H1 (cell line): ENCODE measurements at regions not wholly inside any gene's neighbourhood (a gene's known extent, or its start where the extent isn't known, plus 50 kb on each side); places are given as distances from the start of the nearest gene placed in this dataset.

Experiments used
- CTCF ChIA-PET: fragments of 300-600 bp; sonication (Branson Sonifier 250); formaldehyde crosslinking; loops from one replicate; lab custom pipeline; 2021; ENCODE audit not compliant: partially characterized antibody; lab: Charles Lee
- POLR2A ChIA-PET: fragments of 300-600 bp; sonication (Branson Sonifier 250); formaldehyde crosslinking; loops from one replicate; lab custom pipeline; 2021; ENCODE audit warnings: inconsistent platforms; ENCODE audit not compliant: partially characterized antibody; lab: Charles Lee
- DNase-seq, 2 experiments: peaks; one replicate each; pipeline versions ENCODE4 v3.0.0 to v3.0.0-alpha.2; 2010 to 2022; ENCODE audit warnings: low spot score in 2 of 2, low read depth in 1 of 2, mixed read lengths in 1 of 2
- FAIRE-seq: peaks from 2 replicates; lab custom pipeline; 2011; peaks lifted over from hg19 to GRCh38; lab: Jason Lieb, UNC
- H2AFZ ChIP-seq: 2 replicates; pipeline ENCODE4 v1.8.1; 2012; ENCODE audit warnings: low read length, inconsistent platforms
- H2AK5ac ChIP-seq: 2 replicates; pipeline ENCODE4 v1.6.1; 2013; ENCODE audit warnings: low read depth, low read length
- H2BK120ac ChIP-seq: replicated peaks from 2 replicates; pipeline ENCODE3; 2013; ENCODE audit warnings: low read depth, low read length, inconsistent platforms
- H2BK12ac ChIP-seq: 2 replicates; pipeline ENCODE4 v1.6.1; 2013; ENCODE audit warnings: low read depth, low read length
- H2BK15ac ChIP-seq: 2 replicates; pipeline ENCODE4 v1.6.1; 2013; ENCODE audit warnings: low read length
- H2BK20ac ChIP-seq: 2 replicates; pipeline ENCODE4 v1.6.1; 2013; ENCODE audit warnings: low read length
- H2BK5ac ChIP-seq: 2 replicates; pipeline ENCODE4 v1.6.1; 2013; ENCODE audit warnings: low read depth, low read length
- H3K14ac ChIP-seq: 2 replicates; pipeline ENCODE4 v1.6.1; 2013; ENCODE audit warnings: inconsistent platforms; ENCODE audit not compliant: insufficient read length
- H3K18ac ChIP-seq: 2 replicates; pipeline ENCODE4 v1.6.1; 2013; ENCODE audit warnings: low read length; ENCODE audit errors: extremely low read depth
- H3K23ac ChIP-seq: 2 replicates; pipeline ENCODE4 v1.6.1; 2013; ENCODE audit warnings: inconsistent platforms; ENCODE audit not compliant: insufficient read length
- H3K23me2 ChIP-seq: 2 replicates; pipeline ENCODE4 v1.6.1; 2013; ENCODE audit warnings: low read depth, low read length
- H3K27ac ChIP-seq: 2 replicates; pipeline ENCODE4 v1.6.1; 2011; ENCODE audit warnings: low read depth, low read length, inconsistent platforms
- H3K27me3 ChIP-seq, 4 experiments: replicated peaks in 1 of 4; 1 replicate in 1 of 4; 2 replicates in 3 of 4; pipeline versions ENCODE4 v1.6.1 to v1.8.1; 2011 to 2013; ENCODE audit warnings: low read length in 3 of 4, mild to moderate bottlenecking in 3 of 4, inconsistent platforms in 2 of 4, mixed read lengths in 2 of 4, moderate library complexity in 1 of 4; ENCODE audit not compliant: control insufficient read depth in 3 of 4, insufficient read depth in 3 of 4; ENCODE audit errors: extremely low read depth in 1 of 4
- H3K36me3 ChIP-seq, 4 experiments: 2 replicates each; pipeline versions ENCODE4 v1.6.1 to v1.8.1; 2011 to 2013; ENCODE audit warnings: mild to moderate bottlenecking in 4 of 4, low read length in 3 of 4, moderate library complexity in 2 of 4, control low read depth in 1 of 4, inconsistent platforms in 1 of 4; ENCODE audit not compliant: insufficient read depth in 4 of 4, control insufficient read depth in 2 of 4
- H3K4ac ChIP-seq: replicated peaks from 2 replicates; pipeline ENCODE3; 2013; ENCODE audit warnings: low read length, low read depth, mixed read lengths, inconsistent platforms; ENCODE audit not compliant: insufficient read length
- H3K4me1 ChIP-seq, 4 experiments: replicated peaks in 1 of 4; 1 replicate in 1 of 4; 2 replicates in 3 of 4; pipeline versions ENCODE4 v1.6.1 to v1.8.1; 2011 to 2013; ENCODE audit warnings: low read length in 3 of 4, inconsistent platforms in 2 of 4, mixed read lengths in 1 of 4; ENCODE audit not compliant: insufficient read depth in 4 of 4, control insufficient read depth in 3 of 4
- H3K4me2 ChIP-seq, 2 experiments: 2 replicates each; pipeline versions ENCODE4 v1.6.1 to v1.8.1; 2011 to 2013; ENCODE audit warnings: low read depth in 2 of 2, low read length in 2 of 2, control low read depth in 1 of 2, inconsistent platforms in 1 of 2, mild to moderate bottlenecking in 1 of 2; ENCODE audit not compliant: insufficient read depth in 1 of 2
- H3K4me3 ChIP-seq, 4 experiments: fragments of 200-600, 300-600 bp in 1 of 4; sonication (generic), shearing (Covaris generic), sonication (Bioruptor Twin) in 1 of 4; 2 replicates each; pipeline versions ENCODE4 v1.5.1 to v1.8.1; 2011 to 2016; ENCODE audit warnings: low read length in 4 of 4, low read depth in 3 of 4, control low read depth in 2 of 4, inconsistent platforms in 2 of 4, mild to moderate bottlenecking in 2 of 4, mixed read lengths in 1 of 4, moderate library complexity in 1 of 4; ENCODE audit not compliant: insufficient read depth in 2 of 4; ENCODE audit errors: extremely low read depth in 1 of 4
- H3K56ac ChIP-seq: replicated peaks from 2 replicates; pipeline ENCODE3; 2013; ENCODE audit warnings: low read depth, mild to moderate bottlenecking, mixed read lengths, low read length, inconsistent platforms; ENCODE audit not compliant: insufficient read length
- H3K79me1 ChIP-seq: 2 replicates; pipeline ENCODE4 v1.6.1; 2013; ENCODE audit warnings: low read depth, low read length, control low read depth
- H3K79me2 ChIP-seq, 2 experiments: 2 replicates each; pipeline versions ENCODE4 v1.6.1 to v1.8.1; 2012 to 2013; ENCODE audit warnings: low read length in 2 of 2, mild to moderate bottlenecking in 2 of 2, inconsistent platforms in 1 of 2; ENCODE audit not compliant: insufficient read depth in 2 of 2, control insufficient read depth in 1 of 2
- H3K9ac ChIP-seq, 4 experiments: replicated peaks in 1 of 4; 1 replicate in 1 of 4; 2 replicates in 3 of 4; pipeline versions ENCODE4 v1.6.1 to v1.8.1; 2011 to 2013; ENCODE audit warnings: low read depth in 3 of 4, low read length in 3 of 4, control low read depth in 2 of 4, mild to moderate bottlenecking in 2 of 4, moderate library complexity in 2 of 4, inconsistent platforms in 1 of 4; ENCODE audit errors: extremely low read depth in 1 of 4
- H3K9me3 ChIP-seq, 2 experiments: 2 replicates each; pipeline versions ENCODE4 v1.6.1 to v1.8.1; 2012 to 2013; ENCODE audit warnings: mild to moderate bottlenecking in 2 of 2, moderate library complexity in 2 of 2, control low read depth in 1 of 2, inconsistent platforms in 1 of 2, low read depth in 1 of 2, low read length in 1 of 2, mixed read lengths in 1 of 2; ENCODE audit not compliant: insufficient read depth in 2 of 2
- H4K20me1 ChIP-seq, 2 experiments: replicated peaks in 1 of 2; 2 replicates each; pipeline versions ENCODE3 to v1.8.1; 2011 to 2013; ENCODE audit warnings: inconsistent platforms in 2 of 2, low read length in 2 of 2, mild to moderate bottlenecking in 1 of 2; ENCODE audit not compliant: insufficient read depth in 2 of 2, control insufficient read depth in 1 of 2
- H4K5ac ChIP-seq: 2 replicates; pipeline ENCODE4 v1.6.1; 2013; ENCODE audit warnings: low read length, low read depth, mixed read lengths, inconsistent platforms; ENCODE audit not compliant: insufficient read length
- H4K8ac ChIP-seq: 2 replicates; pipeline ENCODE4 v1.8.0; 2013; ENCODE audit warnings: mild to moderate bottlenecking, moderate library complexity, low read length, inconsistent platforms; ENCODE audit not compliant: insufficient read depth; ENCODE audit errors: extremely low read depth
- H4K91ac ChIP-seq: replicated peaks from 2 replicates; pipeline ENCODE3; 2013; ENCODE audit warnings: low read length, mixed read lengths, inconsistent platforms; ENCODE audit not compliant: insufficient read length
- ASH2L ChIP-seq: fragments of 200-600, 300-600 bp; sonication (generic); IDR thresholded peaks from one replicate; pipeline ENCODE4 v1.7.1; 2017; ENCODE audit warnings: low read length
- CHD2 ChIP-seq: IDR thresholded peaks from 2 replicates; pipeline ENCODE4 v1.6.1; 2012; ENCODE audit warnings: low read length, improper control_type of control experiment
- CREB1 ChIP-seq: IDR thresholded peaks from 2 replicates; pipeline ENCODE4 v1.6.1; 2012; ENCODE audit warnings: inconsistent platforms
- CTBP2 ChIP-seq: IDR thresholded peaks from 2 replicates; pipeline ENCODE4 v1.7.0; 2011; ENCODE audit warnings: borderline replicate concordance, mild to moderate bottlenecking, moderate library complexity, mixed read lengths, low read length; ENCODE audit not compliant: insufficient read depth, insufficient read length
- GABPA ChIP-seq: IDR thresholded peaks from 2 replicates; pipeline ENCODE4 v1.6.1; 2011; ENCODE audit warnings: mild to moderate bottlenecking, low read length, moderate library complexity, borderline replicate concordance; ENCODE audit not compliant: insufficient read depth
- GTF2F1 ChIP-seq: IDR thresholded peaks from 2 replicates; pipeline ENCODE4 v1.6.1; 2012; ENCODE audit warnings: low read depth, low read length, improper control_type of control experiment, borderline replicate concordance
- KDM1A ChIP-seq: fragments of 200-600, 300-600 bp; sonication (generic); IDR thresholded peaks from 2 replicates; pipeline ENCODE4 v1.7.1; 2016; ENCODE audit warnings: mild to moderate bottlenecking, low read length, borderline replicate concordance
- PHF8 ChIP-seq: fragments of 200-600 bp; sonication (generic); conservative IDR thresholded peaks from 2 replicates; pipeline ENCODE4 v1.7.1; 2012; ENCODE audit warnings: low read depth, mild to moderate bottlenecking, inconsistent platforms, low read length, moderate library complexity
- POLR2AphosphoS5 ChIP-seq: IDR thresholded peaks from 2 replicates; pipeline ENCODE4 v1.6.1; 2011; ENCODE audit warnings: low read depth, low read length
- SP2 ChIP-seq: IDR thresholded peaks from 2 replicates; pipeline ENCODE4 v1.6.1; 2012; ENCODE audit warnings: mild to moderate bottlenecking, low read length, inconsistent platforms
- SP4 ChIP-seq: IDR thresholded peaks from 2 replicates; pipeline ENCODE4 v1.6.1; 2012; ENCODE audit warnings: low read length, inconsistent platforms
- WGBS, 2 experiments: shearing (Covaris generic) in 1 of 2; methylation state at CpG; one replicate each; pipeline versions ENCODE4 v1.1.6 to v1.1.7; 2013 to 2015; ENCODE audit warnings: low lambda C conversion rate in 2 of 2, mixed read lengths in 2 of 2, inconsistent platforms in 1 of 2, low coverage in 1 of 2, missing lambda C conversion rate in 1 of 2; ENCODE audit not compliant: insufficient replicate concordance in 2 of 2, insufficient coverage in 1 of 2, insufficient read length in 1 of 2; ENCODE audit errors: extremely low coverage in 1 of 2, missing lambda C conversion rate in 1 of 2; 5-methylcytosine and 5-hydroxymethylcytosine counted together
- TF ChIP-seq, protein P1 (sequence below): IDR thresholded peaks from 2 replicates; pipeline ENCODE4 v1.6.1; 2011; ENCODE audit warnings: low read length, improper control_type of control experiment

- Histone ChIP-seq H2BK120ac (no peak overlapping the region), H2AFZ (no peak overlapping the region), H3K9ac (no peak overlapping the region), H3K27me3 (no peaks in the 10 kb centered on the region), H4K20me1 (no peaks in the 10 kb centered on the region), H3K4me1 (no peaks in the 10 kb centered on the region), H4K5ac (no peak overlapping the region), H3K79me2 (no peaks in the 10 kb centered on the region), H3K4ac (no peak overlapping the region), H3K4me2 (no peak overlapping the region), H2BK12ac (no peak overlapping the region), H3K18ac (no peak overlapping the region), H3K14ac (no peak overlapping the region), H2AK5ac (no peak overlapping the region), H4K91ac (no peak overlapping the region), H4K8ac (no peak overlapping the region), H3K4me3 (no peak overlapping the region), H3K23me2 (no peaks in the 10 kb centered on the region), H3K27ac (no peak overlapping the region), H2BK20ac (no peak overlapping the region), H3K79me1 (no peaks in the 10 kb centered on the region), H3K9me3 (no peaks in the 10 kb centered on the region), H3K36me3 (no peaks in the 10 kb centered on the region), H2BK15ac (no peak overlapping the region), H2BK5ac (no peak overlapping the region), H3K23ac (no peak overlapping the region), H3K56ac (no peak overlapping the region)
- no peak for FAIRE-seq
- TF ChIP-seq, protein P1, sequence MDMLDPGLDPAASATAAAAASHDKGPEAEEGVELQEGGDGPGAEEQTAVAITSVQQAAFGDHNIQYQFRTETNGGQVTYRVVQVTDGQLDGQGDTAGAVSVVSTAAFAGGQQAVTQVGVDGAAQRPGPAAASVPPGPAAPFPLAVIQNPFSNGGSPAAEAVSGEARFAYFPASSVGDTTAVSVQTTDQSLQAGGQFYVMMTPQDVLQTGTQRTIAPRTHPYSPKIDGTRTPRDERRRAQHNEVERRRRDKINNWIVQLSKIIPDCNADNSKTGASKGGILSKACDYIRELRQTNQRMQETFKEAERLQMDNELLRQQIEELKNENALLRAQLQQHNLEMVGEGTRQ: no peak
- TF ChIP-seq CTBP2 (no peak), SP2 (no peak), PHF8 (no peak), KDM1A (no peak), GABPA (no peak), ASH2L (no peak), GTF2F1 (no peak), CHD2 (no peak), SP4 (no peak), CREB1 (no peak), POLR2AphosphoS5 (no peak)
- 85% methylated on average over 2 of the region's 2 CpGs; no CpG with 5 or more reads in 1 of the 2 experiments for WGBS, 2 experiments
- CTCF ChIA-PET: no interaction called here
- POLR2A ChIA-PET: no interaction called here
- DNase-seq: no peak
Observed at GRCh38 chr16:49193596-49193995, 88.0 kb downstream of the CBLN1 start.
